Lower leg skin (tissue), 4 donors: ENCODE measurements at regions not wholly inside any gene's neighbourhood (a gene's known extent, or its start where the extent isn't known, plus 50 kb on each side); places are given as distances from the start of the nearest gene placed in this dataset.

Source experiments
- DNase-seq, 2 donors: peaks; one replicate each; pipeline ENCODE4 v3.0.0-alpha.2; 2019; ENCODE audit warnings: low spot score in 2 of 2
- H3K4me3 ChIP-seq: fragments of 200-600 bp; sonication (generic); 2 replicates; pipeline ENCODE4 v1.5.1; 2017; ENCODE audit warnings: mild to moderate bottlenecking, low read depth; ENCODE audit not compliant: poor library complexity, severe bottlenecking
- CTCF ChIP-seq, 3 donors: fragments of 450-650 bp; IDR thresholded peaks; one replicate each; pipeline ENCODE4 v1.5.1; 2016; ENCODE audit warnings: antibody characterized with exemption in 3 of 3, mild to moderate bottlenecking in 3 of 3, moderate library complexity in 2 of 3
- POLR2A ChIP-seq, 2 donors: fragments of 450-650 bp; IDR thresholded peaks; one replicate each; pipeline ENCODE4 v1.6.1; 2016 to 2017; ENCODE audit warnings: antibody characterized with exemption in 2 of 2, mild to moderate bottlenecking in 1 of 2, moderate library complexity in 1 of 2
- WGBS, 2 donors: methylation state at CpG; one replicate each; pipeline ENCODE4 v1.1.5; 2018; 5-methylcytosine and 5-hydroxymethylcytosine counted together
- intact Hi-C: fragments of 100-400 bp; cut with DNase I; formaldehyde crosslinking; loops from one replicate; pipeline ENCODE4 v1.15.0; 2023; ENCODE audit warnings: low total_unique reads

- WGBS, 2 donors = 90 to 92% methylated on average over 3 of the region's 3 CpGs
- H3K4me3 ChIP-seq = no peak overlapping the region
- TF ChIP-seq CTCF (IDR thresholded peaks at IDR 0.05) (no peak), POLR2A (IDR thresholded peaks at IDR 0.05) (no peak)
- intact Hi-C loops = no loop called here
- DNase-seq = no peak
Observed at GRCh38 chr4:151942971-151943370, 182.2 kb upstream of the GATB start.

GRCh38 chr4:151940926-151941617, 180.3 kb upstream of the GATB start:
- intact Hi-C loops = no loop called here
- 88 to 95% methylated on average over 3 of the region's 3 CpGs for WGBS, 2 donors
- no peak overlapping the region for H3K4me3 ChIP-seq
- TF ChIP-seq CTCF (IDR thresholded peaks at IDR 0.05) (no peak), POLR2A (IDR thresholded peaks at IDR 0.05) (no peak)
- DNase-seq = no peak

GRCh38 chr4:151940291-151940690, 179.5 kb upstream of the GATB start:
- DNase-seq = no peak
- intact Hi-C loops = no loop called here
- 88 to 96% methylated on average over 2 of the region's 2 CpGs for WGBS, 2 donors
- no peak overlapping the region for H3K4me3 ChIP-seq
- no peak for TF ChIP-seq POLR2A (IDR thresholded peaks at IDR 0.05)
- no peak for TF ChIP-seq CTCF (IDR thresholded peaks at IDR 0.05)

GRCh38 chr4:151939670-151940069, 178.9 kb upstream of the GATB start:
- no peak overlapping the region for H3K4me3 ChIP-seq
- DNase-seq = no peak
- intact Hi-C loops = no loop called here
- TF ChIP-seq POLR2A (IDR thresholded peaks at IDR 0.05) = no peak
- no peak for TF ChIP-seq CTCF (IDR thresholded peaks at IDR 0.05)
- 73 to 90% methylated on average over 3 of the region's 3 CpGs for WGBS, 2 donors

- TF ChIP-seq POLR2A (IDR thresholded peaks at IDR 0.05) (no peak), CTCF (IDR thresholded peaks at IDR 0.05) (no peak)
- DNase-seq = no peak
- H3K4me3 ChIP-seq = no peak overlapping the region
- 83 to 100% methylated on average over 1 of the region's 1 CpG for WGBS, 2 donors
- intact Hi-C loops = no loop called here
Observed at GRCh38 chr4:151935411-151935810, 174.6 kb upstream of the GATB start.

- 91% methylated on average over 5 of the region's 5 CpGs for WGBS, 2 donors
- TF ChIP-seq CTCF (IDR thresholded peaks at IDR 0.05) (no peak), POLR2A (IDR thresholded peaks at IDR 0.05) (no peak)
- no peak overlapping the region for H3K4me3 ChIP-seq
- intact Hi-C loops = no loop called here
- DNase-seq = no peak
Observed at GRCh38 chr4:151934766-151935165, 174.0 kb upstream of the GATB start.
